CD1c-positive myeloid dendritic cell (primary cell): ENCODE measurements at regions not wholly inside any gene's neighbourhood (a gene's known extent, or its start where the extent isn't known, plus 50 kb on each side); places are given as distances from the start of the nearest gene placed in this dataset.

Experiments used
- DNase-seq: peaks from one replicate; pipeline ENCODE4 v3.0.0-alpha.2; 2016; ENCODE audit errors: extremely low spot score

DNA sequence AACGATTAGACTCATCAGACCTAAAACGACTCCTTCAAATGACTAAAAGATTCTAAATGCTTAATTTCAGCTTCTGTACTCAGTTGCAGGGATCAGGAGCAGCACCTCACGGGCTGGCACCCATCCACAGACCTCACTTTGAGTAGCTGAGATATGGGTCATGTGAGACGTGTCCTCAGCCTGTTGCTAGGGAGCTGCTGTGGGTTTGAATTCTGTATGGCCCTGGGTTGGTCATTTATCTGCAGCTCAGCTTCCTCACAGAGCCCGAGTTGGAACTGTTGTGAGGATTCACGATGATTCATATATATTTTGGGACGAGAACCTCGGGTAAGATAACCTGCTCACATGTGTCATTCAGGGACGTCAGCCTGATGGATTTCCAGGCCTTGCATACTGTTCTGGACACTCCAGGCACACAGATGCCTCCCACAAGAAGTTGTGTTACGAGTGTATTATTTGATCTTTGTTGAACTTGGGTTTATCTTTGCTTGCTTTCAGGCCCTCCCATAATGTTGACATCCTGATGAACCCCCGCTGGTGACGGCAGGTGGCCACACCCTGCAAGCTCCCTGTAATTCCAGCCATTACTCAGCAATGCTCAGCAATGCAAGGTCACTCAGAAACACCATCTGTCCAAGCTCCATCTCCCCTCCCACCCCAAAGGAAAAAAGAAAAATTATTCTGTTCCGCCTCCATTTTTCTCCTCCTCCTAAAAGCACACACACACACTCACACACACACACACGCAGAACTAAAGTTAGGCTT lies 137.6 kb downstream of the RBFOX3 start:
- DNase-seq: no peak

DNA sequence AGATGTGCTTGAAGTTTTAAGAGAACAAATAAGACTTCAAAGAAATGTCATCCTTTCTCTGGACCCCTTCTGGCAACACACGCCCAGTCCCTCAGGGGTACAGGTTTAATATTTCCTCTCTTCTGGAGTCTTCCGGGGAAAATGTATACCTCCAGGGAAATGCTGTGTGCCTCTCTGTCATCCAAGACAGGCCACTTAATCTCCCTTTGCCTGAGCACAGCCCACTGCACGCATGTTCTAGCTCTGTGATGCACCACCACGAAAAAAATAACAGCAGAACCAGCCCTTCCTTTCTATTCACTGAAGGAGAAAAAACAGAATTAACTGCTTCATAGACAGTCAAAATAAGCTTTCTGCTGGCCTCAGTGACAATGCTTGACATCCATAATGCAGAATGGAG lies 140.1 kb downstream of the RBFOX3 start:
- DNase-seq: no peak

DNA sequence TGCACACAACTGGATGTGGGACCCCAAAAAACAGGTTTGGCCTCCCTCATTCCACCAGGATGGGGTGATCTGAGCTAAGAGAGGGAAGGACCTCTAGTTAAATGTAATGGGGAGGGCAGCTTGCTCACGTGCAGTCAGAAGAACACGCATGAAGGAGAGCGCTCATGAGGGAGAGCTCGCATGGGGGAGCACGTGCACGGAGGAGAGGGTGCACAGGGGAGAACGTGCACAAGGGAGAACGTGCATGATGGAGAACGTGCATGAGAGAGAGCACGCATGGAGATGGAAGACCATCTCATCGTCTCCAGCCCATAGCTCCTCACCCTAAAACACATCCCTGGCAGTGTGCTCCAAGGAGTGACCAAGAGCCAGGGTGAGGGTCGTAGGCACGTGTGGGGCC lies 141.2 kb downstream of the RBFOX3 start:
- DNase-seq: no peak

DNA sequence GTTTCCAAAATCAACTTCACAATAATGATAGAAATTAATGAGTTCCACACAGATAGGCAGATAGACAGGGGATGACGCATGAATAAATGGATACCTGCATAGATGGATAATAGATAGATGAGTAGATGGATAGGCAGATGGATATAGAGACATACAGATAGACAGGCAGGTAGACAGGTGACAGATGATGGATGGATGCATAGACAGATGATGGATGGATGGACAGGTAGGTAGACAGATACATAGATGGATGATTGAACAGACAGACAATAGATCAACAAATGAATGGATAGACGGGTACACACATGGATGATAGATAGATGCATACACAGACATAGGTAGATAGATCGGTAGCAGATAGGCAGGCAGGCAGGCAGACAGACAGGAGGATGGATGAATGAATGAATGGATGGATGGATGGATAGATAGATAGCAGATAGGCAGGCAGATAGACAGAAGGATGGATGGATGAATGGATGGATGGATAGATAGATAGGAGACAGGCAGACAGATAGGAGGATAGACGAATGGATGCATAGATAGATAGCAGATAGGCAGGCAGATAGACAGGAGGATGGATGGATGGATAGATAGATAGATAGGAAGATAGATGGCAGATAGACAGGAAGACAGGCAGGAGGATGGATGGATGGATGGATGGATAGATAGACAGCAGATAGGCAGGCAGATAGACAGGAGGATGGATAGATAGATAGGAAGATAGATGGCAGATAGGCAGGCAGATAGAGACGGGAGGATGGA lies 142.5 kb downstream of the RBFOX3 start:
- no peak for DNase-seq

GRCh38 chr17:79466562-79467350 lies 144.1 kb downstream of the RBFOX3 start:
- no peak for DNase-seq

DNA sequence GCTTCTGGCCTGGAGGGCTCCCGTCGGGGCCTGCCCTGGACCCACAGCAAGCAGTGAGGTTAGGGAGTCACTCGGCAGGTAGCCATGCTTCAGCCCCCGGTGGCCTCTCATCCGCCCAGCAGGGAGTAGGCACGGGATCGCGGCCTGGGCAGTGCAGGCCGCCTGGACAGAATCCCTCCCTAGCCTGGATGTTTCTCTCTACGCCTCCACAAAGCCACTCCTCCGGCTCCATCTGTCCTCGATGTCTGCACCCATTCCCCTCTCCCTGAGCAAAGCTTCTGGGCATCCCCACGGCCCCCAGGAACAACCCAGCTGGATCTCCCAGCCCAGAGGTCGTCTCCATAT lies 145.2 kb downstream of the RBFOX3 start:
- no peak for DNase-seq

DNA sequence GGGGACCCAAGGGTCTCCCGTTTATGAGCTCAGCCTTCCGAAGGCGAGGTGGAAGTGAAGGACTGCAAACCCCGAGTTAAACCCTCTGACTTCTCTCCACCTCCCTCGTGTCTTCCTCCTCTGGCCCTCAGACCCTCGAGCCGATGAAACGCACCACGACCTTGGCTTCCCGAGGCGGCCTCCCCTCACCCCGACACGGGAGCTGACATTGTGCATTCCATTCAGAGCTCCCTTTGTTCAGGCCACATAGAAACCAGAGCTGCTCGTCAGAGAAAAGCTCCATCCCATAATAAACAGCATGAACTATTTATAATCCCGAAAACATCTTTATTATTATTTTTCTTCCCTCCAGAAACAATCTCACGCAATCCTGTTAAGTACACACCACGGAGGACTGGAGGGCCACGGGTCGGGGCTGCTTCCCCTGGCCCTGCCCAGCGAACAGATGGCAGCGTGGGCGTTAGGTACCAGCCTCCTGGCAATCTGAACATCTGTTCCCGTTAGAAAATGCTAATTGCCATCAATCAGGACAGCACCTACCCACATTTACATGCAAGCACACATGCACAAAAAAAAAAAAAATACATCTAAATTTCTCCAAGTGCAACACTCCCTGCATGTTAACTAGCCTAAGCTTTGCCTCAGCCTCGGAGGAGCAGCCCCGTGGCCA lies 145.7 kb downstream of the RBFOX3 start:
- DNase-seq: no peak

DNA sequence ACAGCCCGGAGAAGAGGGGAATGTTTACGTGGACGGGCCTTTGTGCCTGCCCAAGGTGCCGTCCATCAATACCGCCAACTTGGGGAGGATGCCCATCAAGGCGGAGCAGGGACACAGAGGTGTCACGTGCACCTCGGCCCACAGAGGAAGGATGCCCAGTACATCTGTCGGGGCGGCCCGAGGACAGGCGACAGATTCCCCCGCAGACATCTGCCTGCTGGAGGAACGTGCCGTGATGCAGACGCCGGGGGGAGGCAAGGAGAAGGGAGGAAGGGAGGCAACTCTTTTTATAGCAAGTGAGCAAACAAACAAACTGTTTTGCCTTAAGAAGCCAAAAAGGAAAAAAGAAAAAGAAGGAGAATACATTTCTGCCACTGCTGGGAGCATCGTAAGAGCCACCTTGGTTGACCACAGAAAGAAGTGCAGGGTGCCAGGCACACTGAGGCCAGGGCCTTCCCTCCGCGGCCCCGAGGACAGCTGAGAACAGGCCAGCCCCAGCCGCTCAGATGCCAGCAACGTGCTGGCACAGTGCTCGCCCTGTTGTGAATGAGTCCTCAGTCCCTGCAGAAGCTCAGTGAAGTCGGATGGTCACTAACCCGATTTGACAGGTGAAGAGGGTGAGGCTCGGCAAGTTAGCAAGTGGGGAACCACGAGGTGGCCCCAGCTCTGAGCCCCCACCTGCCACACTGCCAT lies 146.4 kb downstream of the RBFOX3 start:
- no peak for DNase-seq

DNA sequence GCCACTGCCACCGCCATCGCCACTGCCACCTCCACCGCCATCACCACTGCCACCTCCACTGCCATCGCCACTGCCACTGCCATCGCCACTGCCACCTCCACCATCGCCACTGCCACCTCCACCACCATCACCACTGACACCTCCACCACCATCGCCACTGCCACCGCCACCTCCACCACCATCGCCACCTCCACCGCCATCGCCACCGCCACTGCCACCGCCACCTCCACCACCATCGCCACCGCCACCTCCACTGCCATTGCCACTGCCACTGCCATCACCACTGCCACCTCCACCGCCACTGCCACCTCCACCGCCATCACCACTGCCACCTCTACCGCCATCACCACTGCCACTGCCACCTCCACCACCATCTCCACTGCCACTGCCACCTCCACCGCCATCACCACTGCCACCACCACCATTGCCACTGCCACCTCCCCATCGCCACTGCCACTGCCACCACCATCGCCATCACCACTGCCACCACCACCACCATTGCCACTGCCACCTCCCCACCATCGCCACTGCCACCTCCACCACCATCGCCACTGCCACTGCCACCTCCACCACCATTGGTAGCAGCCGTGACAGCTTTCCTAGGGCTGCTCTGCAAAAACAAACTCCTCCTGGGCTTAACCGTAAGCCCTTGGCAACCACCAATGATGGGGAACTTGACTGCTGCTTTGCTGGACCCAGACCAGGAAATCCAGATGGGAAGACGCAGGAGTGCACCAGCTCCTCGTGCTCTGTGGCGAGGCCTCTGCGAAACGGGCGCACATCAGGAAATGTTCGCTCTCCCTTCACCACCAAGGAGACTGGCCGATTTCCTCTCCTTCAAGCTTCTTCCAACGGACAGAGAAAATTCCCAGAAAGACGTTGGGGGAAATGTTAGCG lies 147.2 kb downstream of the RBFOX3 start:
- DNase-seq: no peak

GRCh38 chr17:79461041-79461440 lies 149.8 kb downstream of the RBFOX3 start:
- DNase-seq: no peak

DNA sequence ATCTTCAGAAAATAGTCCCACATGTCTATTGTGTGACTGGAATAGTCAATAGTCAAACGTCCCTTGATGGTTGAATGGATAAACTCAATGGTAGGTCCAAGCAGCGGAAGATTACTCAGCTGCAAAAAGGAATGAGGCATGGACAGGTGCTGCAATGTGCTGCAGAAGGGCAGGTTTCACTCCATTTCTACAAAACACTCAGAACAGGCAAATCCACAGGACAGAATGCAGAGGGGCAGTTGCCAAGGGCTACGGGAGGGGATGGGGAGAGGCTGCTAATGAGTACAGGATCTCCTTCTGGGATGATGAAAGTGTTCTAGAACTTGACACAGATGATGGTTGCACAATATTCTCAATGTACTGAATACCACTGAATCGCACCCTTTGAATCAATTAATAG lies 151.0 kb downstream of the RBFOX3 start:
- no peak for DNase-seq

GRCh38 chr17:79459003-79459655 lies 151.7 kb downstream of the RBFOX3 start:
- DNase-seq: no peak

GRCh38 chr17:79458356-79458755 lies 152.5 kb downstream of the RBFOX3 start:
- DNase-seq: no peak

DNA sequence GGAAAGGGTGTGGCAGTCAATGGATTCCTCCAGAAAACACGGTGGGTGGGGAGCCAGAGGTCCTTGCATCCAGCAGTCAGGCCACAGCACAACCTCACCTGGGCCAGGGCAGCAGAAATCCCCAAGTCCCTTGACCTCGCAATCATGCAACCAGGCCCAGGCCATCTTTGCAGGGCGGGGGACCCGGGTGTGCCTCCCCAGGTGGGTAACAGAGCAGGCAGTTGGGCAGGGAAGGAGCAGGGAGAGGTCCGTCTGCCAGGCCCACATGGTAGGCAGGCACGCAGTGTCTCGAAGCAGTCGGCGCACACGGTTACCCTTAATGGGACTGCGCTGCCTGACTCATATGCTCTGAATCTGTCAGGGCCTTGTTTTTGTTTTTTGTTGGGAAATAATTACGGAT lies 153.0 kb downstream of the RBFOX3 start:
- no peak for DNase-seq

GRCh38 chr17:79457376-79457775 lies 153.5 kb downstream of the RBFOX3 start:
- DNase-seq: no peak

- DNase-seq: no peak
Observed at GRCh38 chr17:79455636-79456035, 155.2 kb downstream of the RBFOX3 start.

DNA sequence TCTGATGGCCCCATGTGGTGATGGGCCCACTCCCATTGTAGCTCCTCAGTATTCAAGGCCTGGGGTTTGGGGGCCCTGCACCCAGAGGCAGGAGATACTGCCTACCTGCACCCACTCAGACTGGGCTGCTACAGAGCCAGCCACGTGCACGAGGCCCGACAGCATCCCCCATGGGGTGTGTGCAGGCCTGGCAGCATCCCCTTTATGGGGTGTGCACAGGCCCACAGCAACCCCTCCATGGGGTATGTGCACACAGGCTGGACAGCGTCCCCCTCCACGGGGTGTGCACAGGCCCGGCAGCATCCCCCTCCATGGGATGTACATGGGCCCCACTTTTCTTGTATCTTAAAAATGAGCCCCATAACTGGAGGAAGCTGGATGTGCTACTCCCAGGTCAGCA lies 156.0 kb downstream of the RBFOX3 start:
- no peak for DNase-seq

DNA sequence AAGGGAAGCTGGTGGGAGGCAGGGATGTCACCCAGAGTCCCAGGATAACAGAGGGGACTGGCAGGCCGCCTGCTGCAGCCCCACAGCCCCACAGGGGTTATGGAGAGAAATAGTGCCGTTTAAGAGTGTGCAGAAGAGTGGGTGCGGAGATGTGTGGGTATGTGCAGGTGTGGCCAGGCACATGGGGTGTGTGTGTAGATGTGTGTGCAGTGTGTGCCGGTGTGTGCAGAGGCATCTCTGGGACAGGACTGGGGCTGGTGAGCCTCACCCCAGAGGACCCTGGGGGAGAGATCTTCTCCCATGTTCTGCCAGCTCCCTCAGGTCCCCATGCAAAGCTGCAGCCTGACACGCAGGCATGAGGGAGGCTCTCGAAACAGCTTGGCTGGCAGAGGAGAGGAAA lies 157.4 kb downstream of the RBFOX3 start:
- DNase-seq: no peak

DNA sequence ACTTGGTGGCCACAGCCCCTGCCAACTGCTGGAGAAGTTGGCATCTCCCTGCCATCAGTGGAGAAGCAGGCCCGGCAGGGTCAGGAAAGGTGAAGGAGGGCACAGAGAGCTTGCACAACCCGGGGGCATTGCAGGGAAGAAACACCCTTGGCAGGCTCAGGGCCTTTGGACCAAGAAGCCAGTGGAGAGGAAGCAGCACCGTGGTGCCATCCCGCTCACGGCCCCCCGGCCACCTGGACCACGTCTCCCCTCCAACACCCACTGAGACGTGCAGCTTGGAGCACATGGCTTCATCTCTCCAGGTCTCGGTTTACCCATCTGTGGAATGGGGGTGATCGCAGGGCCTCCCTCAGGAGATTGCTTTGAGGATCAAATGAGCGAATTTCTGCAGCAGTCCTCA lies 158.1 kb downstream of the RBFOX3 start:
- no peak for DNase-seq

DNA sequence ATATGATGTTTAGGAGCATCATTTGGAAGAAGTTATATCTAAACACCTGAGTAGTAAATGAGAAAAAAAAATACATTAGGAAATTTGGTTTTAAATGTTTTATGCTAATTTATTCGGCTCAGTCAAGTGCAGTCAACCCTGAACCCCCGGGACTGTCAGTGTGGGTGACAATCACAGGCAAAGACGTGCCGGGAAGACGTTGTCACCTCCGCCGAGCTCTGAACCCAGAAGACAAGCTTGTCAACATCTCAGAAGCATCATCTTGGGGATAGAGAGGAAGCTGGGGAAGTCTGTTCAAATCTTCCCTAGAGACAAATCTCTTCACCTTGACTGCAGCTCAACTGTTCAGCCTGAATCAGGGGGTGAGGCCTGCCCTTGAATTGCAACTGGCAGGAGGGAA lies 159.7 kb downstream of the RBFOX3 start:
- no peak for DNase-seq
